GM19035 (cell line): ENCODE measurements at regions not wholly inside any gene's neighbourhood (a gene's known extent, or its start where the extent isn't known, plus 50 kb on each side); places are given as distances from the start of the nearest gene placed in this dataset.
"Not testable (repeated sequence)": the region's sequence is repeated elsewhere in the genome, so short reads cannot be mapped to it uniquely, and the experiment has no call there.

Source experiments
- ATAC-seq: cut with Tn5 transposase; IDR thresholded peaks from one replicate; pipeline ENCODE4 v1.9.1; 2021; ENCODE audit not compliant: unreplicated experiment

- ATAC-seq: no peak
Measured at GRCh38 chr3:80994085-80994665, 767.3 kb downstream of the GBE1 start.

GRCh38 chr3:80993241-80993945 is 768.1 kb downstream of the GBE1 start:
- no peak for ATAC-seq

DNA sequence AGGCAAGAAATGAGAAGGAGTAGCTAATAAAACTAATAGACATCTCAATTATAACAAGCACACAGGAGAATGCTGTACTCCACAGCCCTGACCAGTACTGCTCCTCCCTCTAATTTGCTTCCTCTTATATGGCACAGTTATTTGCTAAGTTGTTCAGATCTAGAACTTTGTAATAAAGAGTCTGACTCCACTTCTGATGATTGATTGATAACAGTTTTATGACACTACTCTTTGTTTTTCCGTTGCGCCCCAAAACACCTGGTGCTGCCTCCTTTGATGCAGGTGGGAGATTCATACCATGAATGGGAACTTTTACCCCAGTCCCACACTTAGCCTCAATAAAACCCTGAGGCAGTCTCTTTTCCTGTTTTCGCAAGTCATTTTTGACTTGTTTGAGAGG is 777.7 kb downstream of the GBE1 start:
- ATAC-seq: no peak

DNA sequence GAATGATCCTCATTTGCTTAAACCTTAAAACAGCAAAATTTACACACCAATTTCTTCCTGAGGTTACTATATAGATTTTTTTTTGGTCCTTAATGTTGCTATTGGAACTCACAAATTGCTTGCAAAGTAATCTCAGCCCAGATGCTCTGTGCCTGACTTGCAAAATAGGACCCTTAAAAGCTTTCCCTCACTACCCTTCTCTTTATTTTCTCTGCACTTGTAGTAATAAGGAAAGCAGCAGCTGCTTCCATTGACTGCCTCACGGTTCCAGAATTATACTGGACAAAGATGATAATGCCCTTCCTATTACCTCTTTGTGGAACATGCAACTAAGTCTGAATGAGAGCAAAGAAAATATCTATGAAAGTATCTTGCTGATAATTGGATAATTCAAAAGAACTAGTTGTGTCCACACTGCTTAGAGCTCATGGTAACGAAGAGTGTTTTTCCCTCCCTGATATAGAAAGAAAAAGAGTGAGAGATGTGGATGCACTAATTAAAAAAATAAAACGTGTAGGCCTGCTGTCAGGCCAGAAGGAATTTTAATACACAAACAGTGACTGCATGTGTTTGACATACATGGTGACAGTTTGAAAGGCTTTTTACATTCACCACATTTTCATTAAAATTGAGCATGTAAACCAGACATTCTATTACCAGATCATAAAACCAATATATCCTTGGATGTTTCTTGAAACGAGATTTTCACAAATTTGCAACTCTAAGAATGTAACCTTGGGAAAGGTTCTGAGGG is 783.1 kb downstream of the GBE1 start:
- no peak for ATAC-seq

- no peak for ATAC-seq
Measured at GRCh38 chr3:80970292-80970691, 791.2 kb downstream of the GBE1 start.

DNA sequence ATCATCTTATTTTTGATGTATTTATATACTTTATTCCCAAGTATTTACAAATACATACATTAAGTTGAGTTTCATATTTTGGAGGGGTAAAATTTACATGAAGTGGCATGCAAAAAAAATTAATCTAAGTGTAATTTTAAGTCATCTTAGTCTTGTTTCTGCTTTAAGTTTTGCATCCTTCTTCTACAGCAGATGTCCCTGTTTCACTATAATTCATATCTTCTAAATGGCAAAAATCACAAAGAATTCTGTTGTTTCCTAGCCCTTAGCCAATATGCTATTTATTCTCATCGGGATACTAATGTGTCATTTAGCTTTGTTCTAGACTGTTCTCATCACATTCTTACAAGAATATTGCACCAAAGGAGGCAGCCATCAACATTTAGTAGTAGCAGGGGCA is 831.9 kb downstream of the GBE1 start:
- no peak for ATAC-seq

DNA sequence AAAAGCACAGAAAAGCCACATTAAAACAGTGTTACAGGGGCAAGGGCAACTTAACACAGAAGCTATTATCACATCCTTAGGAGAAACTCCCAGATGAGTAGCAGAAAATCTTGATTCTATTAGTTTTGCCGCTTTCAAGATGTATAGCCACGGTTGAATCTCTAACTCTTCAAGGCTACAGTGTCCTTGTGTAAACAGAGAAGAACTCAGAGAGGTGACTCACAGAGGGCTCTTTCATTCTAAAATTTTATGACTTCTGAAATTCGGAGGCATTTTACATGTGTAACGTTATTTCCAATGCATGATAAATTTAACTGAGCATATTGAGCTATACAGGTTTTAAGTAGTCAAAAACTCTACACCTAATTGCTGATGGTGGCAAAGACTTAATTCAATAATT is 846.6 kb downstream of the GBE1 start:
- ATAC-seq: no peak

- no peak for ATAC-seq
Measured at GRCh38 chr3:80898211-80898610, 863.2 kb downstream of the GBE1 start.

GRCh38 chr3:80897005-80897404 is 864.4 kb downstream of the GBE1 start:
- not testable (repeated sequence) for ATAC-seq

DNA sequence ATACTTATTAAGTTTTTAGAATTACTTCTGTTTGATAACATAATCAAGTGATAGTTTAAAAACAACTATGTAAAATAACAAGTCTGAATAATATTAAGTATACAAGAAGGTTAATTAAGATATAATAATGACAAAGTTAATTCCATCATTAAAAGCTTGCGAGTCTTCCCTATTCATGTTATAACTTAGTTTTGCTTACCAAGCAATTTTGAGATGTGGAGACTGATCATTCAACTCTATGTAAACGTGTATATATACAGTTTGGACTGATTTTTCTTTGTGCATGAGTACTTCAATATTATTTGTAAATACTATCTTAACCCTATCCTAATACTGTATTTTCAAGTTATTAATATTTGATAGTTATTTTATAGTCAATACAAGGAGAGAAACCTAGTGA is 870.9 kb downstream of the GBE1 start:
- no peak for ATAC-seq

DNA sequence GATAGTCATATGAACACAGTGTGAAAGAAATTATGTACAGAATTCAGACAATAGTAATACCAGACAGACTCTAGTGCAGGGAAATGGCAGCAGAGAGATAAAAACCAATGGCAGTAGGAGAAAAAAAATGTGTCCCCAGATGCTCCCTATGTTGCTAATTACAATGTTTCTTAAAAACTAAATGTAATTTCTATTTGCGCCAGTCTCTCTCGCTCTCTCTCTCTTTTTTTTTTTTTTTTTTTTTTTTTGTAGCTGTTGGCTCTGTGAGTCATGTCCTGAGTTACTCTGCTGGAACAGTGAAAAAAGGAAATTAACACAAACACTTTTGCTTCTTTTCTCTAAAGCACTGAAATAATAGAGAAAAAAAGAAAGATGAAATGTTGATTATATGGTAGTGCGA is 871.9 kb downstream of the GBE1 start:
- ATAC-seq: no peak

GRCh38 chr3:80870476-80871041 is 890.9 kb downstream of the GBE1 start:
- no peak for ATAC-seq

DNA sequence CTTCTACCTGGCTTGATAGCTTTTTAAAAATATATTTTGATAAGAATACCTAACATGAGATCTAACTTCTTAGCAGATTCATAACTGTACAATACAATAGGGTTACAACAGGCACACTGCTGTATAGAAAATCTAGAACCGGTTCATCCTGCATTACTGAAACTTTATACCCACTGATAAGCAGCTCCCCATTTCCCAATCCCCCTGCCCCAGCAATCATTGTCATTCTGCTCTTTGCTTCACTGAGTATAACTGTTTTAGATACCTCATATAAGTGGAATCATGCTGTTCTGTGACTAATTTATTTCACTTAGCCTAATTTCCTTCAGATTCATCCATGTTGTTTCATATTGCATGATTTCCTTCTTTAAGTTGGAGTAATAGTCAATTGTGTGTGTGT is 906.0 kb downstream of the GBE1 start:
- ATAC-seq: no peak

GRCh38 chr3:80836395-80836794 is 925.0 kb downstream of the GBE1 start:
- no peak for ATAC-seq

- no peak for ATAC-seq
Measured at GRCh38 chr3:80807577-80807976, 953.9 kb downstream of the GBE1 start.

- no peak for ATAC-seq
Measured at GRCh38 chr3:80806673-80807072, 954.8 kb downstream of the GBE1 start.

DNA sequence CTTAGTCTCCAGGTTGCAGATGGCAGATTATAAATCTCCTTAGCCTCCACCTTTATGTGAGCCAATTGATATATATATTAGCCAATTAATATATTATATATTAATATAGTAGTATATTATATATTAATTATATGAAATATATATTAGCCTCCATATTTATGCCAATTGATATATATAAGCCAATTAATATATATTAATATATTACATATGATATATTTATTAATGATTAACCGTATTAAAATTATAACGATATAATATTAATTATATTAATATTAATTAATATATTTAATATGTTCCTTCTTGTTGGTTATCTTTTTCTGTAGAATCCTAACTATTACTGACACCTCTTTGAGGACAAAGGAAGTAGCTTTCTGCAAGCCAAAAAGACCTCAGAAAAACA is 972.5 kb downstream of the GBE1 start:
- ATAC-seq: no peak

GRCh38 chr3:80785875-80786274 is 975.6 kb downstream of the GBE1 start:
- ATAC-seq: no peak

DNA sequence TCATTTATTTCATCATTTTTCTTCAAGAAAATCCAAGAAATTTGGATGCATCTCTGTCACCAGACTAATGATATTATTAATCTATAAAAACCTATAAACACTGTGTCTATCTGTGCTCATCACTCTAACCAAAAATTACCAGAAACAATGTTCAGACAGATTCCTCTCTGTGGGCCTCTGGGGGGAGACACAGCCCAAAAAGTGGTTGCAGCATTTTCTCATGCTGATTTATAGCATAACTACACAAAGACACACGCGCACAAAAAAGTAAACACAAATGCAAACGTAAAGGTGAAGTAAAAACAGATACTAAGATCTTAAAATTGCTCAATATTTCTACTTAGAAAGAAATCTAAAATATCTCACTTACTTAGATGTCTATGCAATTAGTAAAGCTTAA is 976.0 kb downstream of the GBE1 start:
- no peak for ATAC-seq

- ATAC-seq: no peak
Measured at GRCh38 chr3:80771085-80771484, 990.4 kb downstream of the GBE1 start.

DNA sequence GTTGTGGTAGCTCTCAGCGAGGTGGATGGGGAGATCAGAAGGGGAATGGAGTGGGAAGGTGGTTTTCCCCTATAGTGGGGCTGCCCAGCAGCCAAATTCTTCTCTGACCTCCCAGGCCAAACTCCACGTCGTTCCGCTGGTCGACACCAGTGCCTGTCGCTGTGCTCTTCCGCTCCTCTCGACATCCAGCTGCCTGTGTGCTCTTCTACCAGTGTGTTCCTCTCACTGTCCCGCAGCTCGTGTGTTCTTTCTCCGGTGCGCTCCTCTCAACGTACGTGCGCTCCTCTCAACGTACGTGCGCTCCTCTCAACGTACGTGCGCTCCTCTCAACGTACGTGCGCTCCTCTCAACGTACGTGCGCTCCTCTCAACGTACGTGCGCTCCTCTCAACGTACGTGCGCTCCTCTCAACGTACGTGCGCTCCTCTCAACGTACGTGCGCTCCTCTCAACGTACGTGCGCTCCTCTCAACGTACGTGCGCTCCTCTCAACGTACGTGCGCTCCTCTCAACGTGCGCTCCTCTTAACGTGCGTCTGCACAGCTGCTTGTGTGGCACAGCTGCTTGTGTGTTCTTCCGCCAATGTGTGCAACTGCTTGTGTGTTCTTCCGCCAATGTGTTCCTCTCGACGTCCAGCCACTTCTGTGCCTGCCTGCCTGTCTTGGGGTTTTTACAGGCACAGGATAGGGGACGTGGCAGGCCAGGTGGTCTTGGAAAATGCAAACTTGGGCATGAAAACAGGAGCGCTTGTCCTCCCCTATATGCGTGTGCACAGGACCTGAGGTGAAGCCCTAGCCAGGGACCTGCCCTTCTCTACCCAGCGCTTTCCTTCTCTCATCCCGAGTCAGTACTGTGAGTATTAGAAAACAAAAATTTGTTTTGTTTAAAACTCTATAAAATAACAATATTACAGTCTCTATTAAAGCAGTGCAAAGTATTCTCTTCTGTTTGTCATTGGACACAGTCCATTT is 991.1 kb downstream of the GBE1 start:
- ATAC-seq: no peak
